GM18909 (cell line): ENCODE measurements at regions not wholly inside any gene's neighbourhood (a gene's known extent, or its start where the extent isn't known, plus 50 kb on each side); places are given as distances from the start of the nearest gene placed in this dataset.
"Not testable (repeated sequence)": the region's sequence is repeated elsewhere in the genome, so short reads cannot be mapped to it uniquely, and the experiment has no call there.

Source experiments
- ATAC-seq: cut with Tn5 transposase; IDR thresholded peaks from one replicate; pipeline ENCODE4 v1.9.1; 2021; ENCODE audit warnings: mild to moderate bottlenecking; ENCODE audit not compliant: unreplicated experiment, poor library complexity

DNA sequence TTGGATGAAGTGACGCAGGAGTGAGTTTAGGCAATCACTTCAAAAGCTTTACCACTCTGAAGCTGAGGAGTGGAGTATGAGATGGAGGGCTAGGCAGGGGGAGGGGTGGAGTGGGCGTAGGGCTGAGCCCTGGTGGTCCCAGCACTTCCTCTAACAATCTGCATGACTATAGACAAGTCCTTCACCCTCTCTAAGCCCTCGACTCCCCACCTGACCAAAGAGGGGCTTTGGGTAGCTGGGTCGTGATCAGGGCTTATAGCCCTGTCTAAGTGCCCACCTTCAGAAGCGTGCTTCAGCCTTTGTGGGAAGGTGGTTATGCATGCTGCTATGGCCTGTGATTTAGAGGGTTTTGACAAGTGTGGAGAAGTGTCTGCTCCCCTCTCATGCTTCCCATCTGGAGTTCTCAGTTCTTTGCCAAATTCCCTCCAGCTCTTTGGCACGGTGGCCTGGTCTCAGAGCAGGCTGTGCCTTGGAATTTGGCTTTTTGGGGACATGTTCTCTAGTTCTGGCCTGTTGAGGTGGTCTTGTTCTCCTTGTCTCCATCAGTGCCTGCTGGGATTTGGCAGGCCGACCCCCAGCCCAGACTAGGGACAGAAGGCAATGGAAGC, 53.0 kb downstream of the ACTBL2 start:
- ATAC-seq = no peak

DNA sequence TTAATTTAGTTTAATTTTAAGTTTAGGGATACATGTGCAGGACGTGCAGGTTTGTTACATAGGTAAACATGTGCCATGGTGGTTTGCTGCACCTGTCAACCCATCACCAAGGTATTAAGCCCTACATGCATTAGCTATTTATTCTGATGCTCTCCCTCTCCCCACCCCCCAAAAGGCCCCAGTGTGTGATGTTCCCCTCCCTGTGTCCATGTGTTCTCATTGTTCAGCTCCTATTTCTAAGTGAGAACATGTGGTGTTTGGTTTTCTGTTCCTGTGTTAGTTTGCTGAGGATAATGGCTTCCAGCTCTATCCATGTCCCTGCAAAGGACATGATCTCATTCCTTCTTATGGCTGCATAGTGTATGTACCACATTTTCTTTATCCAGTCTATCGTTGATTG, 53.6 kb downstream of the ACTBL2 start:
- not testable (repeated sequence) for ATAC-seq

DNA sequence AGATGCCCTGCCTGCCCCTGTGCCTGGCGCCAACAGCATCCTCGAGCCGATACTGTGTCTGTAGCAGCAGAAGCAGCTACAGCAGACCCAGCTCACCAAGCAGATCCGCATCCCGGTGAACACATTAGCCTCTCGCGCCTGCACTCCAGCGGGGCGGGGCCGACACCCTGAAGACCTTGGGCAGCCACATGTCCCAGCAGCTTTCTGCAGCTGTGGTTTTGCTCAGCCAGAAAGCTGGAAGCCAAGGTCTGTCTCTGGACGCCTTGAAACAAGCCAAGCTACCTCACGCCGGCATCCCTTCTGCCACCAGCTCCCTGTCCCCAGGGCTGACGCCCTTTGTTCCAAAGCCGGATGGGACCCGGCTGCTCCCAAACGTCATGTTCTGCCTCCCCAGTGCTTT, 59.6 kb downstream of the ACTBL2 start:
- no peak for ATAC-seq

DNA sequence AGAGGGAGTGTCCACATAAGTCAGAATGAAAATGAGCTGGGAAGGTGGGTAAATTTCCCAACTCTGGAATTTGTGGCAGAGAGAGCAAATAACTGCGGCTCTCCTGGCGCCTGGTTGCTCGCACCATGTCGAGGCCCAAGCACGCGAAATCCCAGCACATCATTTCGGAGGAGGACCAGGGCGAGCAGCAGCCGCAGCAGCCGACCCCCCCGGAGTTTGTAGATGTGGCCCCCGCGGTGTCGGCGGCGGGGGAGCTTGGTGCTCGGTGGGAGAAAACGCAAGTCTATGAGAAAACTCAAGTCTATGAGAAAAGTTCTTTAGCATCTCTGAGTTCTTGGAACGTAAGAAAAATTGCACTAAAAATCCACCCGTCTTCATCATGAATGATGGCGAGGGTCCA, 60.3 kb downstream of the ACTBL2 start:
- ATAC-seq = no peak

DNA sequence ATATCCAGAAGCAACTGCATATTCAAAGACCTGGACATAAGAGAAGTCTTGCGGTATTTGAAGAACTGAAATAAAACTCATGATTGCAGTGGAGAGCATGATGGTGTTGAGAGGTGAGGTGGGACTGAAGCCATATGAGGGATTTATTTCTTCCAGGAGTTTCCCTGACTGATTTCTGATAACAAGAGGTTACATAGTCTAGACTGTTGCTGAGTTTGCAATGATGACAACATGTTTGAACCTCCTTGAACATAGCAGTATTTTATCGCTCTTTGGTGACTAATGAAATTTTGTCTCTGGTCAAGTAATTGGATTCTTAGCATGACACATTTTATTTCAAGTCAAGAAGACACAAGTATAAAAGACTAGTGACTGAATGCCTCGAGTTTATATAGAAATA, 61.8 kb downstream of the ACTBL2 start:
- no peak for ATAC-seq

DNA sequence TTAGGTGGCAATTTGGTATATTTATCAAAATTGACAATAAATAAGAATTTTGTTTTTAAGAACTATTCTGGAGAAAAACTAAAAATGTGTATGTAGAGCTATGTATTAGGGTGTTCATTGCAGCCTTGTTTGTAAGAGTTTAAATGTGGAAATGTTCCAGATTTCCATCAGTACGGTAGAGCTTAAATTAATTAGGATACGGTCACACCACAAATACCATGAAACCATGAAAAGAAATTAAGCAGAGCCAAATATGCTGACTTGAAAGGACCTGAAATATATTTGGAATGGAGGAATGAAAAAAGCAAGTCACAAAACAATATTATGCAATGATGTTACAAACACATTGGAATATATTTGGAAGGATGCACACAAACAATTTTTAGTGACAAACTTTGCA, 64.6 kb downstream of the ACTBL2 start:
- ATAC-seq = no peak

DNA sequence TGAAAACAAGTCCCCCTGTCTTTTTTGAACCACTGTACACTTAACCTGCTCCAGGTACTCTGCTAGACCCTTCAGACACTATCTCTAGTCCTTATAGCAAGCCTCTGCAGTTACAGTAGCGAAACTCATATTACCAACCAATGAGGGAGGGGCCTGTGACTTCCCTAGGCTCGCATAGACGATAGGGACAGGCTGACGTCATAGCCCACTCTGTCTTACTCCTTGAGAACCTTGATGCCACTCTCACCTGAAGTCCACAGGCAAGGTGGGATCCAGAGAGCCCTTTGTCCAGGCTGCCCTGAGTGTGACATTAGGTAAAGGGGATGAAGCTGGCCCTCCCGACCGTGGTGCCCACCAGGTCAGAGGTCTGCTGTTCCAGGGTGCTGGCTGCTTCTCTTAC, 65.3 kb downstream of the ACTBL2 start:
- ATAC-seq = no peak

DNA sequence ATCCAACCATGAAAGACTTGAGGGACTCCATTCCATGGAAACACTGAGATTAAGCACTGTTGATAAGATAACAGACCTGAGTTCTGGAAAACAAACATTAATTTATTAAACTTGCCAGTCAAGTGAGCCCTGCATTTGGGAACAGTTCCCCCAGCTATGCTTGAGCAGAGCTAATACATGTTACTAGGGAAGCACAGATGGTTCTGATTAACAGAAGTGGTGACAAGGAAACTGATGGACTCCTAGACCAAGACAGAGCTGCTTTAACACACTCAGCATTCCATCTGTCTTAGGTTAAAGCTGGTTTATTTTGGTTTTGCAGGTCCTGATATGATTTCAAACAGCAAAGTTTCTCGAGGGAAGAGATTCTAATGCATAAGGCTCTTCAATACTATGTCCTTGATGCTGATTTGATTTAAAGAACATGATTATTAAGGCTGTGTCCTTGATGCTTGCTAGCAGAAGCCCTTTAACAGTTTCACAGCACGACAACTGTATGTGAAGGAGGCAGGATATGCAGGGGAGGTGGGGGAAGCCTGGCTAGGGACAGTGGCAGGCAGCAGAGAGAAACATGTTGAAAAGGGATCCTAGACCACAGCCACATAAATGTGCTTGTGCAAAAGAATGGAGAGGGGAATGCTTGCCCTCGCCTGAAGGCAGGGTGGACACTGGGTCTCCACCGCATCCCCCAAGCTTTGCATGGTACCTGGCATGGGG, 66.2 kb downstream of the ACTBL2 start:
- no peak for ATAC-seq

DNA sequence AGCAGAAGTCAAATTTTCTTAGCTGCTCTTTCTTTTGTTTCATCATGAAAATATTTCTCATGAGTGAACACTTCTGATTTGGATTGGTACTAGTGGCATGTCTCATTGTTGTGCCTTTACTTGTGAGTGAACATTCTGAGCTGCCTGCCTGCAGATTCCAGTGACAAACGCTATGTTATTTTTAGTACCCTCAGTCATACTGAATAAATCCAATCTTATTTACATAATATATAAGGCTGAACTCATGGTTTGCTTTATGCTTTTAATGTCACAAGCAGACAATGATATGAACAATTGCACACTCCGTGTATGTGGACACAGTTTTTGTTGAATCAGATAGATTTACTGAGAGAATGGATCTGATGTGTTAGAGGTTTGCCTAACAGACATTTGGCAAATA, 67.8 kb downstream of the ACTBL2 start:
- no peak for ATAC-seq

DNA sequence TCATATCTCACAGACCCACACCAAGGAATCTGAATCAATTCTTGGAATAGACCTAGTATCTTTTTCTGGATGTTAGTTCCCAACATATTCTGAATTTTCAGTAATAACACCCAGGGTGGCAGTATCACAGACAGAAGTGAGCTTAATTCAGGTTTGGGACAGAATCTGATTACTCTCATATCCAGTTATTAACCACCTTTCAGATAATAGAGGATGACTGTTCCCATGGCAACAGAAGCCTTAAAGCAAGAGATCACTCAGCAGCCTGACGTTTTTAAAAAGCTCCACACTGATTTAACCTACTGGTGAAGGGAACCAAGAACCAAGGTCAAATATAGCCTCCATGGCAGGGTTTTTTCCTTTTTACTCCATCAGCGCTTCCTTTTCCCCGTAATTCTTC, 68.4 kb downstream of the ACTBL2 start:
- ATAC-seq = no peak

DNA sequence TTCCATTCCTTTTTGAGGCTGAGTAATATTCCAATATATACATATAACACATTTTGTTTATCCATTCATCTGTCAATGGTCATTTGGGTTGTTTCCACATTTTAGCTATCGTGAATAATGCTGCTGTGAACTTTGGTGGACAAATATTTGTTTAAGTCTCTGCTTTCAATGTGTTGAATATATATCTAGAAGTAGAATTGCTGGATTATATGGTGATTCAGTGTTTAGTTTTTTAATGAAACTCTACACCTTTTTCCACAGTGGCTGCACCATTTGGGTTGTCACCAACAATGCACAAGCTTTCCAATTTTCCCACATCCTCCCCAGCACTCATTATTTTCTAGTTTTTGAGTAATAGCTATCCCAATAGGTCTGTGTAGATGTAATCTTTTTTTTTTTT, 69.5 kb downstream of the ACTBL2 start:
- ATAC-seq = no peak

DNA sequence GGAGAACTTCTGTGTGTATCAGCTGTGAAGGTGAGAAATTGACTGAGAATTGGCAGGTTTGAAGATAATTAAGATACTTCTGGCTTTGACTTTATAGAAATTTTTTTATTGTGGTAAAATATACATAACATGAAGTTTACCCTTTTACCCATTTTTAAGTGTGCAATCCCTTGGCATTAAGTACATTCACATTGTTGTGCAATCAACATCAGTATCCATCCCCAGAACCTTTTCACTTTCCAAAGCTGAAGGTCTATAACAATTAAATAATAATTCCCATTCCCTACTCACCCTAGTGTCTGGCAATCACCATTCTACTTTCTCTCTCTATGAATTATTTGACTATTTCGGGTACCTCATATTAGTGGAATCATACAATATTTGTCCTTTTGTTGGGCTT, 69.9 kb downstream of the ACTBL2 start:
- no peak for ATAC-seq

DNA sequence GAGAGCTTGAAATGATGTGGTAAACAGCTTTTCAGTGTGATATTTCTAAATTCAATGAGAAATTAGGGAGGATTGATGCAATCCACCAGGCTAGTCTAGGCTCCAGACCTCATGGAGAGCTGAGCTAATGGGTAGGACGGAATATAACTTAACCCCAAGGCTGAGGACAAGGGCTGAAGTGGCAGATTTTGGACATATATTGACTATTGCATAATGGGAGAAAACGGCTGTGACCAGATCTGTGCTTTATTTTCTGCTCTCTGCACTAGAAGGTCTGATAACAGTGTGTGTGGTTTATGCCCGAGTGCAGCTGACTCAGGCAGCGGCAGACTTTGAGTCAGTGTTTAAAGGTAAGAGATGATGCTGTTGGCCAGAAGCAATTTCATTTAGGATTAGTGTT, 70.6 kb downstream of the ACTBL2 start:
- no peak for ATAC-seq

DNA sequence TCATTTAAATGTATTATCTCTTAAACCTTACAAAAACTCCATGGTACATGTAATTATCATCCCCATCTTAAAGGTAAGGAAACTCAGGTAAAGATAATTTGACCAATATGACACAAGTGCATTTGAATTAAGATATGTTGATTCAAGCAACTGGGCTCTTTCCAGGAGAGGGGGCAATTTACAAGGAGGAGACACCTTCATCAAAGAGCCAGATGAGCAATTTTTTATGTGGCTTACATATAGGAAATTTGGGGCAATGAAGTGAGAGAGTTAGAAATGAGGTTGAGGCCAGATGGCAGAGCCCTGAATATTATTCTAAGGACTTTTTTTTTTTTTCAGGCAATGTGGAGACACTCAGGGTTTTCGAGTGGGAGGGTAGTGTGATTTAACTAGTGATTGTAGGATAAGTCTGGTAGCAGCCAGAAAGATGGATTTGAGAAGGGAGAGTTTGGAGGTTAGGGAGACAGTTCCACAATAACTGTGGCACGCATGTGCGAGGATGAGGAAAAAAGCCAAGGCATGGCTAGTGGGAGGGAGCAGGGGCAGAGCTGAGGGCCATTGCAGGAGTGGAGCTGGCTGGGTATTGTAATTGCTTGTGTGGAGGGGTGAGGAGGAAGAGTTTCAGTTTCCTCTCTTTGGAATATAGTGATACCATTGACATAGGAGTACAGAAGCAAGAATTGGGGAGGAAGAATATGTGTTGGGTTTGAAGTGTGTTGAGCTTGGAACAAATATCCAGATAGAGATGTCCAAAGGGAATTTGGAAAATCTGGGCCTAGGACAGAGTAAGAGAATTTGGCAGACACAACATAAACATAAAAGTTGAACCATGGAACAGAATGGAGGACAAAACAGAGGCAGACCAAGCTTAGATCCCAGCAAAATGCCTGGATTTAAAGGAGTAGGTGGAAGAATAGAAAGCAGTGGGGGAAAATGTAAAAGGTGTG, 72.0 kb downstream of the ACTBL2 start:
- no peak for ATAC-seq

DNA sequence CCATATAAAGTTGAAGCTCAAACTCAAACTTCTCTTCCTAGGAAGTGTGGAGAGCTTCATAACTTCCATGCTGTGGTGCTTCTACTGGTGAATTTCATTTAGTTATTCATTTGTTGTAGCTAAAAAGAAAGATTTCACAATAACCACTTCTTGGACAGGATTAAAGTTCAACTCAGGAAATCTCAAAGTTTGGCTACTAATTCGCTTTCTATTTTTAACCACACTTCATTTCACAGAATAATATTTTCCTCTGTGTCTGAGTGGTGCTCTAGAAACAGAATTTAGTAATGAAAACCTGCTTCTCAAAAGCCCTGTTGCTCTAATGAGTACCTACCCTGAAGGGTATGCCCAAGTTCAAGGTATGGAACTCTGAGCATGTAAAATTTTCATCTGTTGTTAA, 73.9 kb downstream of the ACTBL2 start:
- no peak for ATAC-seq

DNA sequence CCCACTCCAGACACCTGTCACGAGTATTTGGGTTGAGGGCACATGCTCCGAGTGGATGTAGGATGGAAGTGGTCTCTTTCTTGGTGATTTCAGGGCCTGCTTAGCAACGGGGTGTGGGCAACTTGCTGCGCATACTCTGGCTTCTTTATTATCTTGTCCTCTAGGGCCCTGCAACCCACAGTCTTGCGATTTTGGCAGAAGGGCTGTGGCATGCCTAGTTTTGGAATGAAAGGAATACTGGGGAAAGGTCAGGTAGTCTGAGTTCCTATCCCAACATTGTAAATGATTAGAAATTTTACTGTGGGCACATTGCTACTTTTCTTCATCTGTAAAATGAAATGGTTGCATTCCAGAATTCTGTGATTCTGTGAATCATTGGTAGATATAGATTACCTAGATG, 74.3 kb downstream of the ACTBL2 start:
- ATAC-seq = no peak

DNA sequence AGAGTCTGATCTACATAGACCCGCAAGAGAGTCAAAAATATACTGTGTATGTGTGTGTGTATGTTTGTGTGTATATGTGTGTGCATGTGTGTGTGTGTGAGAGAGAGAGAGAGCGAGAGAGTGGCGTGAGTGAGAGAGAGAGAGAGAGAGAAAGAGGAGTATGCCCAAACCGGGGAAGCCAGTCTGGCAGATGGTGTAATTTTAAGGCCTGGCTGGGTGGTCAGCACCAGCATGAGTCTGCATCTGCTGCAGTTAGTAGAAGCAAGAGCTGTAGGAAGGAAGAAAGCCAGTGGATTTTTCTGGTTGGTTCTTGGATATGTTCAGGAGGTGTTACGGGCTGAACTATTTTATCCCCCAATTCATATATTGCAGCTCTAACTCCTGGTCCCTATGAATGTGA, 75.2 kb downstream of the ACTBL2 start:
- no peak for ATAC-seq

DNA sequence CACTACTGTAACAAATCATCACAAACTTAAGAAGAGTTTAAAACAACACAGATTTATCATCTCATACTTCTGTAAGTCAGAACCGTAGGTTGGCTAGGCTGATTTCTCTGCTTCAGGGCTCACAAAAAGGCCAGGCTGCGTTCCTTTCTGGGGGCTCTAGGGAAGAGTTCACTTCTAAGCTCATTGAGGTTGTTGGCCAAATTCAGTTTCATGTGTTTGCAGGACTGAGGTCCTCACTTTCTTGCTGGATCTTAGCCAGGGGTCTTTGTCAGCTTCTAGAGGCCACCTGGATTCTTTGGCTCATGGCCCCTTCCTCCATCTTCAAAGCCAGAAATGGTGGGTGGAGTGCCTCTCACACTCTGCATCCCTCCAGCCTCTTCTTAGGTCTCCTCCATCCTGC, 76.0 kb downstream of the ACTBL2 start:
- no peak for ATAC-seq

DNA sequence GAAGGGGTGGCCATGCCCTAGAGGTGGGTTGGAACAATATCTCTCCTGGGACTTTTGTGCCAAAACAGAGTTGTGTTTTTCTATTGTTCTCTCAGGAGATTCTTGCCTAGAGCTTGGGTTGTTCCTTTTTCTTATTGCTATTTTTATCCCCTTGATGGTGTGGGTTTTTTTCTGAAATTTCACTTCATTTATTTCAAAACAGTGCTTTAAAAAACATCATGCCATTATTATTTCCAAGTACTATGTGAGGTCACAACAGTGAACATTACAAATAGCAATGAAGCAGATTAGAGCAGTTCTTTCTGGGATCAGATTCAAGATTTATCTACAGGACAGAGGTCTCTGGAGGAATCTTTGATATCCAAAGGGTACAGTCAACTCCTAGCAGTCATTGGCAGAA, 76.6 kb downstream of the ACTBL2 start:
- no peak for ATAC-seq

DNA sequence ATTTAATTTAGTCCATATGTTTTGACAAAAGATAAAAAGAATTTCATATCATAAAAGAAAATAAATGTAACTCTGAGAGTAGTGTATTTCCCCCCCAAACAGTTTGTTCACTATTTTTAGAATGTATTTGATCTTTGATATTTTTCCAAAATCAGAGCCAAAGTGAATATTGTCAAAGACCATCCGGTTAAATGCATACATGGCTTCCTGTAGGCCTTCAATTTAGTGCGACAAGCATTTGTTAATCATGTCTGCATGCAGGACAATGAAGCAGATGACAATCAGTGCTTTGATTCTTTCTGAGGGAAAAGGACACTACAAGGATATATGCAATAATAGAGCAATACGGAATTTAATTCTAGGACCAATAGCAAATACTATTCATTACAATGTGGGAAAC, 79.8 kb downstream of the ACTBL2 start:
- no peak for ATAC-seq

DNA sequence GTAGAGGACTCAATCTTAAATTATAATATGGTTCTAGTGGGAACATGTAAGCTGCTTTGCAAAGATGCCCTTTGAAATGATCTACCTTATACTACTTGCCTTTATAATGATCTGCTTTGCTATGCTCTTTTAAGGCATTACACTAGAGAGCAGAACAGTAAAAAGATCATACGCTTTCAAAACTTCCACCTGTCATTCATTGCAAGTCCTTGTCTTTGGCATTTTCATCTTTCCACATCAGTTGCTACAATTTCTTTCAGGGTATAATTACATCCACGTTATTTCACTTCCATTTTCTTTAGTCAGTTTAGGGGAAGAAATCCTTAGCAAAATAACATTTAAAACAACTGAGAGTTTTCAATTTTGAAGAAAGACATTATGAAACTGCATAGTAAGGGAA, 80.3 kb downstream of the ACTBL2 start:
- no peak for ATAC-seq
